Kidney (tissue), 13 donors: ENCODE measurements at regions not wholly inside any gene's neighbourhood (a gene's known extent, or its start where the extent isn't known, plus 50 kb on each side); places are given as distances from the start of the nearest gene placed in this dataset.
A peak's percentile ranks its signal among the peaks of the same experiment; 100 is the strongest.

Experiments used
- DNase-seq, 5 donors: peaks; one replicate each; pipeline ENCODE4 v3.0.0-alpha.2; 2013 to 2020
- FAIRE-seq: peaks from 2 replicates; lab custom pipeline; 2012; peaks lifted over from hg19 to GRCh38; lab: Jason Lieb, UNC
- H3K27ac ChIP-seq, 2 donors: one replicate each; pipeline ENCODE4 v1.7.0; 2013; ENCODE audit warnings: low read depth in 2 of 2, low read length in 2 of 2, inconsistent platforms in 1 of 2
- H3K27me3 ChIP-seq: one replicate; pipeline ENCODE4 v1.7.1; 2013; ENCODE audit warnings: low read length, inconsistent platforms; ENCODE audit not compliant: control insufficient read depth, insufficient read depth
- H3K36me3 ChIP-seq, 3 donors: one replicate each; pipeline versions ENCODE4 v1.7.0 to v1.7.1; 2013; ENCODE audit warnings: low read length in 3 of 3, control low read depth in 1 of 3, inconsistent platforms in 1 of 3; ENCODE audit not compliant: insufficient read depth in 3 of 3, control insufficient read depth in 2 of 3
- H3K4me1 ChIP-seq, 3 donors: one replicate each; pipeline versions ENCODE4 v1.7.0 to v1.7.1; 2013; ENCODE audit warnings: low read length in 3 of 3, inconsistent platforms in 1 of 3, low read depth in 1 of 3; ENCODE audit not compliant: control insufficient read depth in 2 of 3, insufficient read depth in 2 of 3
- H3K4me3 ChIP-seq, 3 donors: one replicate each; pipeline versions ENCODE4 v1.7.0 to v1.8.1; 2013; ENCODE audit warnings: low read length in 3 of 3, control low read depth in 1 of 3, inconsistent platforms in 1 of 3
- H3K9ac ChIP-seq, 3 donors: one replicate each; pipeline versions ENCODE4 v1.7.0 to v1.7.1; 2013; ENCODE audit warnings: low read length in 3 of 3, control low read depth in 1 of 3, inconsistent platforms in 1 of 3
- H3K9me3 ChIP-seq, 3 donors: one replicate each; pipeline versions ENCODE4 v1.7.0 to v1.7.1; 2013; ENCODE audit warnings: low read length in 3 of 3, control low read depth in 1 of 3, inconsistent platforms in 1 of 3; ENCODE audit not compliant: control insufficient read depth in 2 of 3, insufficient read depth in 1 of 3
- CTCF ChIP-seq: IDR thresholded peaks from 3 replicates; pipeline ENCODE4 v1.5.1; 2012; ENCODE audit warnings: mild to moderate bottlenecking, moderate library complexity, borderline replicate concordance; ENCODE audit not compliant: insufficient read depth; ENCODE audit errors: extremely low read depth
- intact Hi-C: fragments of 100-400 bp; cut with DNase I; formaldehyde crosslinking; loops from one replicate; pipeline ENCODE4 v1.11.1; 2022
- donor health status: control.
- donor health status: control.
- donor health status: control.
- donor health status: control.
- donor health status: control.
- donor health status: DM: yes; HTN: yes; CAD: no.
- donor health status: Normal renal cell carcinoma (clear cell type).

GRCh38 chr2:13652531-13653313 is 936.0 kb downstream of the TRIB2 start:
- TF ChIP-seq CTCF = no peak
- Histone ChIP-seq H3K4me1 (no peaks in the 10 kb centered on the region), H3K4me3 (no peak overlapping the region), H3K36me3 (no peaks in the 10 kb centered on the region), H3K27ac (no peak overlapping the region), H3K9me3 (peaks cover 0 to 3% (median 2%) of the 10 kb centered on the region in 3 donors), H3K9ac (no peak overlapping the region), H3K27me3 (no peaks in the 10 kb centered on the region)
- intact Hi-C loops = no loop called here
- DNase-seq = no peak
- FAIRE-seq = peak; percentile 42

DNA sequence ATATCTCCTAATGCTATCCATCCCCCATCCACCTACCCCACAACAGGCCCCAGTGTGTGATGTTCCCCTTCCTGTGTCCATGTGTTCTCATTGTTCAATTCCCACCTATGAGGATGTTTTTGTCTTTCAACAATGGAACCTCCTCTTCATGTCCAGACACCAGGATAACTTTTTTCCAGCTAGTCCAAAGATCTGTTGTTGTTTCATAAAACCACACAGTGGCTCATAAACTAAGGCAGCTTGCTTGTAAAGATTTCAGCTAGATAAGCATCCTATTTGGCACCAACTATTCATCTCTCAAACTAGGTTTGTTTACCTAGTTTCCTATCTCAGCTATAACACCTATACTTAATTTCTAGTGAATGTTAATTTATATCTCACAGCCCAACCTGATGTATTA is 937.7 kb downstream of the TRIB2 start:
- no peaks in the 10 kb centered on the region for H3K36me3 ChIP-seq

GRCh38 chr2:13660231-13660630 is 943.5 kb downstream of the TRIB2 start:
- Histone ChIP-seq H3K9ac (no peak overlapping the region), H3K27me3 (no peaks in the 10 kb centered on the region), H3K4me3 (no peak overlapping the region), H3K36me3 (no peaks in the 10 kb centered on the region), H3K27ac (no peak overlapping the region), H3K4me1 (no peaks in the 10 kb centered on the region), H3K9me3 (no peaks in the 10 kb centered on the region)
- DNase-seq (no peak), FAIRE-seq (no peak)
- TF ChIP-seq CTCF = no peak
- intact Hi-C loops = no loop called here

More for the DNA sequence above, 937.7 kb downstream of the TRIB2 start:
- intact Hi-C loops = no loop called here
- DNase-seq (no peak), FAIRE-seq (no peak)
- Histone ChIP-seq H3K9me3 (peaks cover 0 to 3% (median 2%) of the 10 kb centered on the region in 3 donors), H3K9ac (no peak overlapping the region), H3K27me3 (no peaks in the 10 kb centered on the region), H3K4me3 (no peak overlapping the region), H3K4me1 (no peaks in the 10 kb centered on the region), H3K27ac (no peak overlapping the region)
- no peak for TF ChIP-seq CTCF
